WTC11 (cell line): ENCODE measurements at regions not wholly inside any gene's neighbourhood (a gene's known extent, or its start where the extent isn't known, plus 50 kb on each side); places are given as distances from the start of the nearest gene placed in this dataset.

ENCODE experiments used
- ATAC-seq: fragments of 200-7000 bp; cut with Tn5 transposase; 2 replicates; pipeline ENCODE4 v1.10.0; 2021; ENCODE audit warnings: mild to moderate bottlenecking, moderate library complexity
- CTCF ChIA-PET: fragments of 300-600 bp; sonication (Branson Sonifier 250); formaldehyde crosslinking; loops from one replicate; lab custom pipeline; 2021; ENCODE audit warnings: antibody characterized with exemption; lab: Charles Lee
- POLR2A ChIA-PET: fragments of 350-600 bp; sonication (Branson Sonifier 250); formaldehyde crosslinking; loops from one replicate; lab custom pipeline; 2021; ENCODE audit warnings: antibody characterized with exemption; lab: Charles Lee
- DNase-seq: peaks from one replicate; pipeline ENCODE4 v3.0.0; 2021; ENCODE audit warnings: low spot score
- H3K27ac Mint-ChIP-seq: 2 replicates; pipeline ENCODE4 v1.8.0; 2021; ENCODE audit warnings: mixed read lengths
- H3K27me3 Mint-ChIP-seq: 2 replicates; pipeline ENCODE4 v1.8.0; 2021; ENCODE audit warnings: low read depth, mild to moderate bottlenecking, moderate library complexity, mixed read lengths
- H3K36me3 Mint-ChIP-seq: 2 replicates; pipeline ENCODE4 v1.8.0; 2021; ENCODE audit warnings: mixed read lengths
- H3K4me1 Mint-ChIP-seq: 2 replicates; pipeline ENCODE4 v1.8.0; 2022; ENCODE audit warnings: mixed read lengths
- H3K4me3 Mint-ChIP-seq: 2 replicates; pipeline ENCODE4 v1.8.0; 2021; ENCODE audit warnings: mild to moderate bottlenecking, moderate library complexity, mixed read lengths
- H3K9me3 Mint-ChIP-seq: 2 replicates; pipeline ENCODE4 v1.8.0; 2021; ENCODE audit warnings: mixed read lengths
- ARID4B ChIP-seq: sonication (generic); formaldehyde crosslinking; IDR thresholded peaks from 2 replicates; pipeline ENCODE4 v1.8.0; 2023; ENCODE audit warnings: missing genetic modification reagents, mild to moderate bottlenecking, borderline replicate concordance
- ELF4 ChIP-seq: sonication (generic); formaldehyde crosslinking; IDR thresholded peaks from 2 replicates; pipeline ENCODE4 v1.8.1; 2022; ENCODE audit warnings: low read depth, mild to moderate bottlenecking, moderate library complexity, missing genetic modification reagents
- FOXJ3 ChIP-seq: sonication (generic); formaldehyde crosslinking; IDR thresholded peaks from 2 replicates; pipeline ENCODE4 v1.9.0; 2021; ENCODE audit warnings: missing genetic modification reagents, mild to moderate bottlenecking, borderline replicate concordance
- FOXP1 ChIP-seq: sonication (generic); formaldehyde crosslinking; IDR thresholded peaks from 2 replicates; pipeline ENCODE4 v1.8.0; 2022; ENCODE audit warnings: missing genetic modification reagents, mild to moderate bottlenecking, moderate library complexity, borderline replicate concordance
- HMGA2 ChIP-seq: fragments of 250-450 bp; sonication (Bioruptor Pico); IDR thresholded peaks from 2 replicates; pipeline ENCODE4 v1.4.0; 2021; ENCODE audit warnings: mild to moderate bottlenecking, moderate library complexity
- IRF1 ChIP-seq: sonication (generic); formaldehyde crosslinking; IDR thresholded peaks from 2 replicates; pipeline ENCODE4 v1.8.0; 2023; ENCODE audit warnings: missing genetic modification reagents
- MXD4 ChIP-seq: fragments of 250-450 bp; sonication (Bioruptor Pico); IDR thresholded peaks from 2 replicates; pipeline ENCODE4 v1.8.0; 2021; ENCODE audit warnings: mild to moderate bottlenecking, moderate library complexity, borderline replicate concordance
- NR1H2 ChIP-seq: sonication (generic); formaldehyde crosslinking; IDR thresholded peaks from 2 replicates; pipeline ENCODE4 v1.9.0; 2021; ENCODE audit warnings: mild to moderate bottlenecking, moderate library complexity, missing genetic modification reagents
- NR3C1 ChIP-seq: sonication (generic); formaldehyde crosslinking; conservative IDR thresholded peaks from 2 replicates; pipeline ENCODE4 v1.8.1; 2023; ENCODE audit warnings: low read depth, mild to moderate bottlenecking, missing genetic modification reagents
- RORB ChIP-seq: fragments of 250-450 bp; sonication (Bioruptor Pico); IDR thresholded peaks from 2 replicates; pipeline ENCODE4 v1.9.0; 2021; ENCODE audit warnings: mild to moderate bottlenecking
- USF2 ChIP-seq: sonication (generic); formaldehyde crosslinking; IDR thresholded peaks from 2 replicates; pipeline ENCODE4 v1.8.1; 2023; ENCODE audit warnings: mild to moderate bottlenecking, missing genetic modification reagents, moderate library complexity
- ZBTB43 ChIP-seq: sonication (generic); formaldehyde crosslinking; IDR thresholded peaks from 2 replicates; pipeline ENCODE4 v1.8.1; 2023; ENCODE audit warnings: mild to moderate bottlenecking, missing genetic modification reagents
- ZMAT4 ChIP-seq: fragments of 250-450 bp; sonication (Bioruptor Pico); IDR thresholded peaks from 2 replicates; pipeline ENCODE4 v1.9.0; 2021; ENCODE audit warnings: mild to moderate bottlenecking
- ZNF121 ChIP-seq: sonication (generic); formaldehyde crosslinking; IDR thresholded peaks from 2 replicates; pipeline ENCODE4 v1.8.0; 2023; ENCODE audit warnings: missing genetic modification reagents
- ZNF219 ChIP-seq: sonication (generic); formaldehyde crosslinking; IDR thresholded peaks from 2 replicates; pipeline ENCODE4 v1.8.0; 2023; ENCODE audit warnings: missing genetic modification reagents, mild to moderate bottlenecking, borderline replicate concordance
- ZNF232 ChIP-seq: sonication (generic); formaldehyde crosslinking; IDR thresholded peaks from 2 replicates; pipeline ENCODE4 v1.8.0; 2022; ENCODE audit warnings: mild to moderate bottlenecking, missing genetic modification reagents
- ZNF263 ChIP-seq: sonication (generic); formaldehyde crosslinking; IDR thresholded peaks from 2 replicates; pipeline ENCODE4 v1.8.1; 2022; ENCODE audit warnings: low read depth, mild to moderate bottlenecking, moderate library complexity, missing genetic modification reagents
- ZNF281 ChIP-seq: sonication (generic); formaldehyde crosslinking; IDR thresholded peaks from 2 replicates; pipeline ENCODE4 v1.8.0; 2023; ENCODE audit warnings: mild to moderate bottlenecking, missing genetic modification reagents
- ZNF512 ChIP-seq: sonication (generic); formaldehyde crosslinking; IDR thresholded peaks from 2 replicates; pipeline ENCODE4 v1.8.1; 2022; ENCODE audit warnings: missing genetic modification reagents, borderline replicate concordance
- ZNF532 ChIP-seq: fragments of 250-450 bp; sonication (Bioruptor Pico); IDR thresholded peaks from 2 replicates; pipeline ENCODE4 v1.9.0; 2021; ENCODE audit warnings: mild to moderate bottlenecking, borderline replicate concordance

- ATAC-seq, result no peak
- Mint-ChIP-seq H3K36me3 (no peaks in the 10 kb centered on the region), H3K27me3 (no peaks in the 10 kb centered on the region), H3K27ac (no peak overlapping the region), H3K4me3 (no peak overlapping the region), H3K4me1 (peaks cover 18% of the 10 kb centered on the region), H3K9me3 (no peaks in the 10 kb centered on the region)
- TF ChIP-seq NR3C1 (CRISPR knock-in tag) (no peak), ARID4B (CRISPR knock-in tag) (no peak), USF2 (CRISPR knock-in tag) (no peak), ZNF121 (no peak), RORB (no peak), ZNF219 (CRISPR knock-in tag) (no peak), ELF4 (no peak), ZNF263 (CRISPR knock-in tag) (no peak), ZMAT4 (no peak), IRF1 (CRISPR knock-in tag) (no peak), MXD4 (no peak), ZNF281 (CRISPR knock-in tag) (no peak), FOXP1 (CRISPR knock-in tag) (no peak), NR1H2 (CRISPR knock-in tag) (no peak), FOXJ3 (CRISPR knock-in tag) (no peak), ZNF532 (CRISPR knock-in tag) (no peak), ZBTB43 (CRISPR knock-in tag) (no peak), ZNF232 (CRISPR knock-in tag) (no peak), HMGA2 (no peak), ZNF512 (no peak)
- ChIA-PET CTCF (no interaction called here), POLR2A (no interaction called here)
- DNase-seq, result no peak
These were observed 561.8 kb upstream of the MKI67 start for GRCh38 chr10:128687927-128688549.
